Karpas-422 (cell line): ENCODE measurements at regions not wholly inside any gene's neighbourhood (a gene's known extent, or its start where the extent isn't known, plus 50 kb on each side); places are given as distances from the start of the nearest gene placed in this dataset.

Experiments used
- DNase-seq: peaks from one replicate; pipeline ENCODE4 v3.0.0-alpha.2; 2015
- H2AFZ ChIP-seq: fragments of 200-600 bp; sonication (generic); 2 replicates; pipeline ENCODE4 v1.6.1; 2014; ENCODE audit warnings: antibody characterized with exemption, low read length, mixed read lengths
- H3K27ac ChIP-seq: fragments of 200-600 bp; sonication (generic); 2 replicates; pipeline ENCODE4 v1.5.1; 2014; ENCODE audit warnings: mild to moderate bottlenecking, low read length, moderate library complexity
- H3K27me3 ChIP-seq: fragments of 200-600 bp; sonication (generic); 2 replicates; pipeline ENCODE4 v1.6.1; 2014; ENCODE audit warnings: low read length, mixed read lengths
- H3K36me3 ChIP-seq: fragments of 200-600 bp; sonication (generic); 2 replicates; pipeline ENCODE4 v1.6.1; 2014; ENCODE audit warnings: low read length, mixed read lengths; ENCODE audit not compliant: insufficient read depth
- H3K4me1 ChIP-seq: fragments of 200-600 bp; sonication (generic); 2 replicates; pipeline ENCODE4 v1.6.1; 2014; ENCODE audit warnings: mild to moderate bottlenecking, low read length, mixed read lengths
- H3K4me2 ChIP-seq: fragments of 200-600 bp; sonication (generic); 2 replicates; pipeline ENCODE4 v1.6.1; 2014; ENCODE audit warnings: low read length, low read depth, mild to moderate bottlenecking; ENCODE audit not compliant: poor library complexity, severe bottlenecking
- H3K4me3 ChIP-seq: fragments of 200-600 bp; sonication (generic); 2 replicates; pipeline ENCODE4 v1.5.1; 2014; ENCODE audit warnings: mild to moderate bottlenecking, antibody characterized with exemption, low read length, mixed read lengths
- H3K79me2 ChIP-seq: fragments of 200-600 bp; sonication (generic); 2 replicates; pipeline ENCODE4 v1.6.1; 2014; ENCODE audit warnings: mild to moderate bottlenecking, low read length, mixed read lengths
- H3K9ac ChIP-seq: fragments of 200-600 bp; sonication (generic); 2 replicates; pipeline ENCODE4 v1.6.0; 2014; ENCODE audit warnings: low read length
- H3K9me2 ChIP-seq: fragments of 200-600 bp; sonication (generic), shearing (Covaris generic); replicated peaks from 2 replicates; pipeline ENCODE4 v1.6.0; 2014; ENCODE audit warnings: mild to moderate bottlenecking, low read length, moderate library complexity; ENCODE audit not compliant: insufficient read depth
- H3K9me3 ChIP-seq: fragments of 300-700, 200-600 bp; sonication (generic); 2 replicates; pipeline ENCODE4 v1.6.1; 2014; ENCODE audit warnings: low read length, mixed read lengths
- H4K20me1 ChIP-seq: fragments of 200-600 bp; sonication (generic); 2 replicates; pipeline ENCODE4 v1.6.1; 2014; ENCODE audit warnings: mild to moderate bottlenecking, antibody characterized with exemption, low read length, low read depth; ENCODE audit not compliant: insufficient read depth

DNA sequence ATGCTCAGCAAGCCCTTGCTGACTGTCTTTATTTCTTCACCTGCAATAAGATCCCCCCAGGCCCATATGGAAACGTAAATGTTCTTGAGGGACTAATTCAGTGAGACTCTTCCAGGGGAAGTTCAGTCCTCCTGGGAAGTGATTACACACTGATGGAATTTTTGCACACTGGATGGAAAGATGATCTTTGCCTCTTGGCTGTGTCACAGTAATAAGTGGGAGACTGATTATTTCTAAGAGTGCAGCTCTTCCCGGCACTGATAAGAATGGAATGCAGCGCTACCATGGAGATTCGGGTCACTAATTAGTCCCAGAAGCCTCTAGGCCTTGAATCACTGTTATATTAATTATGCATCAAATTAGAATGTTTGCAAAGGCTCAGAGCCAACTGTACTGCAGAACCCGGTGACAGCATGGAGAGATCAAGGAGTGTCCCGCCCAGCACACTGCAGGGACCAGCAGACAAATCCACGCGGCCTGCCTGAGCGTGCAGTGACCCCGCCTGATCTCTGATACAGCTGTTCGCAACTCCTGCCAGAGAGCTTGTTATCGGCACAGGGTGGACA, 178.3 kb downstream of the SNX19 start:
- Histone ChIP-seq H3K27me3 (no peaks in the 10 kb centered on the region), H3K27ac (no peak overlapping the region), H3K9me2 (no peaks in the 10 kb centered on the region), H3K4me2 (no peak overlapping the region), H3K4me1 (no peaks in the 10 kb centered on the region), H3K79me2 (no peaks in the 10 kb centered on the region), H3K36me3 (no peaks in the 10 kb centered on the region), H3K9ac (no peak overlapping the region), H2AFZ (no peak overlapping the region), H3K9me3 (no peaks in the 10 kb centered on the region), H4K20me1 (no peaks in the 10 kb centered on the region), H3K4me3 (no peak overlapping the region)
- DNase-seq = no peak

DNA sequence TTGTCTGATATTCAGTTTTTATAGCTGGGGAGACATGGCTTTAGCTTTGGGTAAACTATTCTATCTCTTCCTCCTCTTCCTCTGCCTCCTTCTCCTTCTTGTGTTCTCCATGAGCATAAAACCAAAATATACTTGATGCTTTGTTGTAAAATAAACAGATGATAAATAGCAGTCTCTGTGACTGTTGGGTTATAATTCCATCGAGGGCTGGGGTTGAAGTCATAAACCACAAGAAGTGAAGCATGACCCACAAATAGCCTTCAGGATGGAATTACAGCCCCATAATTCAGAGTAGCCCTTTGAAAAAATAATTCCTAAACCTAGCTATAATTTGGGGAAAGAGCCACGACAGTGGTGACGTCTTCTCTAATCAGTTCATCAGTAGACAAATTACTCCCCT, 177.7 kb downstream of the SNX19 start:
- Histone ChIP-seq H3K27me3 (no peaks in the 10 kb centered on the region), H3K4me2 (no peak overlapping the region), H3K9me2 (no peaks in the 10 kb centered on the region), H3K79me2 (no peaks in the 10 kb centered on the region), H3K4me1 (no peaks in the 10 kb centered on the region), H4K20me1 (no peaks in the 10 kb centered on the region), H3K27ac (no peak overlapping the region), H3K9me3 (no peaks in the 10 kb centered on the region), H3K36me3 (no peaks in the 10 kb centered on the region), H2AFZ (no peak overlapping the region), H3K9ac (no peak overlapping the region), H3K4me3 (no peak overlapping the region)
- DNase-seq = no peak

DNA sequence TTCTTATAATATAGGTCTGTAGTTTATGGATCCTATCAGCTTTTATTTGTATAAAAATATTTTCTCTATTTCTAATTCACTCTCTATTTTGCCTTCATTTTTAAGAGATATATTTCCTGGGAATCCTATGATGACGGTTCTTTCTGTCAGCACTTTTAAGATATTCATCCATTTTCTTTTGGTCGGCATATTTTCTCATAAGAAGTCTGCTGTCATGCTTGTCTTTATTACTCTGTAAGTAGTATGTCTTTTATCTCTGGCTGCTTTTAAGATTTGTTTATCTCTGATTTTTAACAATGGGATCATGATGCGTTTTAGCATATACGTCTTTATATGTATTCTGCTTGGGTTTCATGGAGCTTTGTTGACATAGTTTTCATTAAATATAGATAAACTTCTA, 175.5 kb downstream of the SNX19 start:
- Histone ChIP-seq H3K4me3 (no peak overlapping the region), H3K9me3 (no peaks in the 10 kb centered on the region), H3K9ac (no peak overlapping the region), H3K4me2 (no peak overlapping the region), H3K4me1 (no peaks in the 10 kb centered on the region), H3K36me3 (no peaks in the 10 kb centered on the region), H2AFZ (no peak overlapping the region), H3K27ac (no peak overlapping the region), H3K79me2 (no peaks in the 10 kb centered on the region), H3K9me2 (no peaks in the 10 kb centered on the region), H3K27me3 (no peaks in the 10 kb centered on the region), H4K20me1 (no peaks in the 10 kb centered on the region)
- no peak for DNase-seq

DNA sequence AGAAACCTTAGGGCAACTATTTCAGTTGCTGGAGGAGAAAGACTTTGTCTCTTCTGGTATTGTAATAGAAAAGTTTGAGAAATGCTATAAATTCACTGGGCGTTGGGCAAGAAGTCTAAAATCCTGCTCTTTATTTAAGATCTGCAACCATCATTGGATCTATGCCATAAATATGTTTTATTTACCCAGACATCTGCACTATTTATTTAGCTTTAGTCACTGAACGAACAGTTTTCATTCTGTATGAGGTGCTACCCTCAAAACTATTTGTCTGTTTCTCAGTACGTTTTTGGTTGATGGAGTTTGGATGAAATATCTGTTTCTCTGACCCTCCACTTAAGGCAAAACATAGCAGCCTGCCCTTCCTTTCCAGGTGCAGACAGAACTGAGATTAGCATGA, 171.5 kb downstream of the SNX19 start:
- Histone ChIP-seq H3K79me2 (no peaks in the 10 kb centered on the region), H3K36me3 (no peaks in the 10 kb centered on the region), H3K4me1 (no peaks in the 10 kb centered on the region), H3K9me3 (no peaks in the 10 kb centered on the region), H3K9me2 (no peaks in the 10 kb centered on the region), H3K9ac (no peak overlapping the region), H4K20me1 (no peaks in the 10 kb centered on the region), H2AFZ (no peak overlapping the region), H3K4me3 (no peak overlapping the region), H3K27ac (no peak overlapping the region), H3K27me3 (no peaks in the 10 kb centered on the region), H3K4me2 (no peak overlapping the region)
- DNase-seq = no peak

DNA sequence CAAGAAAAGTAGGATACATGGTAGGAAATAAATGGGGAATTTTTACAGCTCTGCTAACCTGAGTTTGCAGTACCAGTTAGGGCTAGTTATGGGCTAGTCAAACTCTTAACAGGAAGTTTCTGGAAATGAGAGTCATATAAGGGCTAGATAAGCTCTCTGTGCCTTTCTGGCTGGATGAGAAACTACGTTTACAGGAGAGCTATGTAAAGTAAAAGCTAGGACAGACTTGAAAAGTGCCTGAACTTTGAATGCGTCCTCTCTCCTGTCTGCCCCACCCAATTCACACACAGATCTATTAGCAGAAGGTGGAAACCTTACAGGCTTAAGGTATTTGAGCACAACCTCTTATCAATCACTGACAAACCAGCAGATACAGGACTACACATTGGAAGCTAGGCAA, 167.1 kb downstream of the SNX19 start:
- Histone ChIP-seq H3K36me3 (no peaks in the 10 kb centered on the region), H3K4me3 (no peak overlapping the region), H3K9me3 (no peaks in the 10 kb centered on the region), H3K9me2 (no peaks in the 10 kb centered on the region), H4K20me1 (no peaks in the 10 kb centered on the region), H3K79me2 (no peaks in the 10 kb centered on the region), H3K9ac (no peak overlapping the region), H3K4me2 (no peak overlapping the region), H2AFZ (no peak overlapping the region), H3K27me3 (no peaks in the 10 kb centered on the region), H3K4me1 (no peaks in the 10 kb centered on the region), H3K27ac (no peak overlapping the region)
- DNase-seq = no peak

DNA sequence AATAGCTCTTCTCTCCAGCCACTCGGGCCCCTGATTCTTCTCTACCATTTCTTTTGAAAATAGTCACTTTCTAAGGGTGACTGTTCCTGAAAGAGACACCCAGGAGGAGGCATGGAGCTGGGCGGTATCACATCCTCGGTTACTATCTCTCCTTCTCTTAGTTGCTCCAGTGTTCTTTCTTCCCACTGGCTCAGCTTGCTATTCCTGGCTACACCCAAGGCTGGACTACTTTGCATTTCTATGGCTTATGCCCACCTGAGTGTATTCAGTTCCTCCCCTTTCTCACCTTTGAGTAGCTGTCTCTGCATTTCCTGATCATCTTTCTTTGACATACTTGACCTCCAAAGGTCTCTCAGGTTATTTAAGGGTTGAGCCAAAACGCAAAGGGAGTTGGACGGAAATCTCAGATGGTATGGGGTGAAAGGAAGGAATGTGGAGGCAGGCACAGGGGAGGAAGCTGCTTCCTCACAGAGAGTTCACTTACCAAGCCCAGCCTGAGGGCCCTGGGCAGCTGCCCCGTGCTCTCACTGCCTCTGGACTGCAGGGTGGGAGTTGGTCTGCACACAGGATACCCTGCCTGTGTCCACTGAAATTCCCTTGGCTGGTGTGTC, 155.7 kb downstream of the SNX19 start:
- no peaks in the 10 kb centered on the region for H3K4me1 ChIP-seq
- no peaks in the 10 kb centered on the region for H3K36me3 ChIP-seq
- no peaks in the 10 kb centered on the region for H4K20me1 ChIP-seq
- H2AFZ ChIP-seq = no peak overlapping the region
- no peak overlapping the region for H3K4me3 ChIP-seq
- no peak overlapping the region for H3K9ac ChIP-seq
- H3K27me3 ChIP-seq = no peaks in the 10 kb centered on the region
- no peaks in the 10 kb centered on the region for H3K79me2 ChIP-seq
- H3K4me2 ChIP-seq = no peak overlapping the region
- H3K27ac ChIP-seq = no peak overlapping the region
- H3K9me3 ChIP-seq = no peaks in the 10 kb centered on the region
- no peak for DNase-seq
- H3K9me2 ChIP-seq = no peaks in the 10 kb centered on the region

DNA sequence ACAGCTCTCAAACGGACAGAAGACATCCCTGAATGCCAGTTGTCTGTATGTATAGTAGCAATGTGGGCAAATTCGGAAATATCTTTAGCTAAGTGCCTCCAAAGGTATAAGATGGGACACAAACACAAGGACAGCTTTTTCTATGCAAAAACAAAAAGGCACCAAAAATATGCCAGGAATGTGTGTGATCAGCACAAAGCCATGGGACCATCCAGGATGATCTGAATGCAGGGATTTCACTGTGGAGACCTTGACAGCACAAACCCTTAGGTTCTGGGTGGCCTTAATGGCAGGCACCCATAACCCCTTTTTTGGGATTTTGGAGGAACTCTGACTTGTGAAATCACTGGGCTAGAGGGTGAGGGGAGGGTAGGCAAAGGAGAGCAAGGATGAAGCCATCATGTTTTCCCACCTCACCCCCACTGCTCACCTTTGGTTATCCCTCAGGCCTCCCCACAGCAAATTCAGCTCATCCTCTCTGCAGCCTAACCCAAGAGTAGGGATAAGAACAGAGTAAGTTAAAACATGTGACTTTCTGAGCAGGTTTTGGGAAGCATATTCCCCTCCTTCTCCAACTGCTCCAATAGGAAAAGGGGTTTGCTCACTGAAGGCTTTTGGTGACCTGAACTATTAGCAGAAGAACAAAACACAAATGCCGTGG, 154.6 kb downstream of the SNX19 start:
- Histone ChIP-seq H3K9me2 (no peaks in the 10 kb centered on the region), H3K4me1 (no peaks in the 10 kb centered on the region), H3K27ac (no peak overlapping the region), H3K4me2 (no peak overlapping the region), H2AFZ (no peak overlapping the region), H3K9ac (no peak overlapping the region), H3K79me2 (no peaks in the 10 kb centered on the region), H3K9me3 (no peaks in the 10 kb centered on the region), H3K4me3 (no peak overlapping the region), H3K27me3 (no peaks in the 10 kb centered on the region), H3K36me3 (no peaks in the 10 kb centered on the region), H4K20me1 (no peaks in the 10 kb centered on the region)
- no peak for DNase-seq

DNA sequence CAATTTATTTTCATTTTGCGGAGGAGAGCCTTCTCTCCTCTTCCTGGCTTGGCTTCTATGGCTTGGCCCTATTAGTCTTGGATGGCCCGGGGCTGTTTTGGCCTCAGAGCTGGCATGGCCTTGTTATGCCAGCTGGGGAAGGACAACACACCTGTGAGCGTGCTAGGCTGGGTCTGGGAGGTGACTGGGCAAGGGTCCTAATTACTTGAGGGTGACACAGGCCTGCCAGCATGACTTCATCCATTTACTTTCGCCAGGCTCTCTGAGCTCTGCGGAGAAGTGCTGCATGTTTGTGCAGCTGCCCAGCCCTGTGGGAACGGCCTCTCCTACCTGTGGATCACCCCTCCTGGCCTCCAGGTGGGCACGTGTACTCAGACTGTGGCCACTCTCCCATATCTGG, 153.6 kb downstream of the SNX19 start:
- Histone ChIP-seq H3K36me3 (no peaks in the 10 kb centered on the region), H3K9me3 (no peaks in the 10 kb centered on the region), H3K79me2 (no peaks in the 10 kb centered on the region), H3K4me3 (no peak overlapping the region), H3K9ac (no peak overlapping the region), H2AFZ (no peak overlapping the region), H3K9me2 (no peaks in the 10 kb centered on the region), H3K27me3 (no peaks in the 10 kb centered on the region), H3K27ac (no peak overlapping the region), H4K20me1 (no peaks in the 10 kb centered on the region), H3K4me1 (no peaks in the 10 kb centered on the region), H3K4me2 (no peak overlapping the region)
- DNase-seq = no peak
